ENCODE measurements at regions not wholly inside any gene's neighbourhood (a gene's known extent, or its start where the extent isn't known, plus 50 kb on each side); places are given as distances from the start of the nearest gene placed in this dataset.
"Not testable (repeated sequence)": the region's sequence is repeated elsewhere in the genome, so short reads cannot be mapped to it uniquely, and the experiment has no call there.

GRCh38 chr7:121504482-121504881 lies 108.4 kb upstream of the FAM3C start:
- no peak for DNase-seq (ENCODE audit: low read depth in 4 of 4, low spot score in 2 of 4)

DNA sequence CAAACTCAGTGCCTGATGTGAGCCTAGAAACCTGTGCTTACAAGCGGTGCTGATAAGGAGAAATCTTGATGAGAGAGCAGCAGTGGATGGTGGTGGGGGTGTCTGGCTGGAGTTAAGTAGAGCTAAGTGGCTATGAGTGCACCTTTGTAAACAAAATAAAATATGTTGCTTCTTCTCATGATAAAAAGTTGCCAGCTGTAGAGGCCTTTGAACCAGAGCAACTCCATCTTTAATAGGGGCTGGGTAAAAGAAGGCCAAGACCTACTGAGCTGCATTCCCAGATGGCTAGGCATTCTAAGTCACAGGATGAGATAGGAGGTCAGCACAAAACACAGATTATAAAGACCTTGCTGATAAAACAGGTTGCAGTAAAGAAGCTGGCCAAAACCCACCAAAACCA lies 107.6 kb upstream of the FAM3C start:
- no peak for DNase-seq (ENCODE audit: low read depth in 4 of 4, low spot score in 2 of 4)

GRCh38 chr7:121503039-121503438 lies 106.9 kb upstream of the FAM3C start:
- no peak for DNase-seq (ENCODE audit: low read depth in 4 of 4, low spot score in 2 of 4)

DNA sequence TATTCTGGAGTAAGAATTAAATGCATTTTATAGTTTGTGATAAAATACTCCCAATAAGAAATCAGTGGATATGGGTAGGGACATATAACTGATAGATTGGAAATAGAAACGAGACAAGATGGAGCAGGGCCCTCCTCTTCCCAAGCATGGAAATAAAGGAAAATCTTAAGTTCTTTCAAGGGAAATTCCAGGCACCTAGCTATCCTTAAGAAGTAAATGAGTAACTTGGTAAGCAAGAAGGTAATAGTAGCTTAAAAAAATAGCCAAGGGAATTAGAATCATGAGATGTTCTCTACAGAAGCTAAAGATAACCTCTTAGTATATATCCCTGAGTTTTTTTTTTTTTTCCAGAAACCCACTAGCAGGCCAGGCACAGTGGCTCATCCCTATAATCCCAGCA lies 105.5 kb upstream of the FAM3C start:
- DNase-seq (ENCODE audit: low read depth in 4 of 4, low spot score in 2 of 4), result no peak

DNA sequence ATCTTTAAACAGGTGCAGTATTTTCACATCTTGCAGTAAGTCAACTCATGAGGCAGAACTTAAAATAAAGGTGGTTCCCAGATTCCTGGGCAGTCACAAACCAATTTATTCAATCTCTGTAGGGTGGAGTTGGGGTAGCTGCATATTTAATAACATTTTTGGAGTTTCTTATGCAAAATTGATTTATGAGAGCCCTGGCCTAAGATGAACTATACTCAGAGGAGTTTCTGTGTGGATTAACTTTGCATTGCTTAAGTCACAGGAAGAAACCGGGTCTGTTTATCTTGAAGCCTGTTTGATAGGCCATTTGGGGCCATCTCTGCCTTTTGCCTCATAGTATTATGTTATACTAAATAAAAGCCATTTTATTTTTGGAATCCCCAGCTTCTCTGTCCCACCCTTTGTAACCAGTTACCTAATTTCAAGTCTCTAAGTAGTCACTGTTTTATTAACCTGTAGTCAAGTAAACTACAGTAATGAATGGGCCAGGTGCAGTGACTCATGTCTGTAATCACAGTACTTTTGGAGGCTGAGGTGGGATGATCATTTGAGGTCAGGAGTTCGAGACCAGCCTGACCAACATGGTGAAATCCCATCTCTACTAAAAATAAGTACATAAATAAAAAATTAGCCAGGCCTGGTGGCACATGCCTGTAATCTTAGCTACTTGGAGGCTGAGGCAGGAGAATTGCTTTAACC lies 104.4 kb upstream of the FAM3C start:
- DNase-seq (ENCODE audit: low read depth in 4 of 4, low spot score in 2 of 4), result no peak

GRCh38 chr7:121499624-121500023 lies 103.5 kb upstream of the FAM3C start:
- no peak for DNase-seq (ENCODE audit: low read depth in 4 of 4, low spot score in 2 of 4)

- no peak for DNase-seq (ENCODE audit: low read depth in 4 of 4, low spot score in 2 of 4)
These were observed 102.7 kb upstream of the FAM3C start for GRCh38 chr7:121498816-121499215.

DNA sequence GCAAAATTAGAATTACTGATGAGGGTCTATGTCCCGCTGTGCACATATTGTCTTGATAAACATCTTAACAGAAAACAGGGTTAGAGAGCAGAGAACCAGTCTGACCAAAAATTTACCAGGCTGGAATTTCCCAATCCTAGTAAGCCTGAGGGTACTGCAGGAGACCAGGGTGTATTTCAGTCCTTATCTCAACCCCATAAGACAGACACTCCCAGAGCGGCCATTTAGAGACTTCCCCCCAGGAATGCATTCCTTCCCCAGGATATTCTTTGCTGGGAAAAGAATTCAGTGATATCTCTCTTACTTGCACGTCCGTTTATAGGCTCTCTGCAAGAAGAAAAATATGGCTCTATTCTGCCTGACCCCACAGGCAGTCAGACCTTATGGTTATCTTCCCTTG lies 101.4 kb upstream of the FAM3C start:
- DNase-seq (ENCODE audit: low read depth in 4 of 4, low spot score in 2 of 4), result not testable (repeated sequence)

GRCh38 chr7:121494516-121494915 lies 98.4 kb upstream of the FAM3C start:
- no peak for DNase-seq (ENCODE audit: low read depth in 4 of 4, low spot score in 2 of 4)

DNA sequence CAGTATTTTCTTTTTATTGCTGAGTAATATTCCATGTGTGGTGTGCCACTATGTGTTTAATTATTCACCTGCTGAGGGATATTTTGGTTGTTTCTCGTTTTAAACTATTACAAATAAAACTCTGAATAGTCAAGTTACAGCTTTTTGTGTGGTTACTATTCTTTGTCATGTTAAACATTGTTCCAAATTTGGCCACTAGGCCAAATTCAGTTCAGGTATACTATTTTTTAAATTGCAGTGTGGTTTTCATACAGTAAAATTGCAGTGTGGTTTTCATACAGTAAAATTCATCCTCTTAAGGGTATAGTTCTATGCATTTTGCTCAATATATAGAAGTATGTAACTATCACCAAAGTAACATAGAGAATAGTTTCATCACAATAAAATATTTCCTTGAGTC lies 97.4 kb upstream of the FAM3C start:
- DNase-seq (ENCODE audit: low read depth in 4 of 4, low spot score in 2 of 4), result no peak

- DNase-seq (ENCODE audit: low read depth in 4 of 4, low spot score in 2 of 4), result no peak
These were observed 94.2 kb upstream of the FAM3C start for GRCh38 chr7:121490309-121490708.

DNA sequence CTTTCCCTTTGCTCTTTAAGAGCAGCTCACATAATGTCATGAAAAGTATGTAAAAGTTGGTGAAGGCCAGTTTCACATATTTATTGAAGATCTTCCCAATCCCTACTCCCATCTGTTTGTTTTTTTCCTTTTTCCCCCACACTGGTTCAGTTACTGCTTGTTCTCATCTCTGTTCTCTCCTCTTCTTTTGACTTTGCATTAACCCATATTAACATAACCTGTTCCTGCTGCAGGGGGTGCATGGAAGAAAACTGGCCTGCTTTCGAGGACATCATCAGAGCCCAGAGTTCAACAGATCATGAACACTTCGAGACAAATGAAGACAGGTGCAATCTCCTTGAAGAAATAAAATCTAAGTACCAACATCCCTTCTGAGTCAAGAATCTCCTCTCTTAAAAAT lies 93.3 kb upstream of the FAM3C start:
- DNase-seq (ENCODE audit: low read depth in 4 of 4, low spot score in 2 of 4), result no peak

GRCh38 chr7:121488111-121488650 lies 92.1 kb upstream of the FAM3C start:
- DNase-seq (ENCODE audit: low read depth in 4 of 4, low spot score in 2 of 4), result no peak

DNA sequence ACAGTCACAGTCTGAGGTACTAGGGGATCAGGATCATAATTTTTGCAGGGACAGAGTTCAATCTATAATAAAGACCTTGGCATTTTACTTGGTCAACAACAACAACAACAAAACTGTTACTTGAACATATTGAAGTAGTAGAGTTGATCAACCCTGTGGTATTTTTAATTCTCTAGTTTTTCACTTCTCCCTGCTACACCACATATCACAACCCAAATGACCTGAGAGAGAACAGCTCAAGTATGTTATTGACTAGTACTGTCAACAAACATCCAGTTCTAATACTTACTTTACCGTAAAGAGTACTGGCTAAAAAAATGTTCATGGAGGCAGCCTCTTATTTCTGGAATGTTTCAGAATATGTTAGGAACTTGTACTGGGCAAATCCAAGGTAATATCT lies 90.5 kb upstream of the FAM3C start:
- no peak for DNase-seq (ENCODE audit: low read depth in 4 of 4, low spot score in 2 of 4)

GRCh38 chr7:121485467-121486243 lies 89.5 kb upstream of the FAM3C start:
- DNase-seq (ENCODE audit: low read depth in 4 of 4, low spot score in 2 of 4), result no peak

DNA sequence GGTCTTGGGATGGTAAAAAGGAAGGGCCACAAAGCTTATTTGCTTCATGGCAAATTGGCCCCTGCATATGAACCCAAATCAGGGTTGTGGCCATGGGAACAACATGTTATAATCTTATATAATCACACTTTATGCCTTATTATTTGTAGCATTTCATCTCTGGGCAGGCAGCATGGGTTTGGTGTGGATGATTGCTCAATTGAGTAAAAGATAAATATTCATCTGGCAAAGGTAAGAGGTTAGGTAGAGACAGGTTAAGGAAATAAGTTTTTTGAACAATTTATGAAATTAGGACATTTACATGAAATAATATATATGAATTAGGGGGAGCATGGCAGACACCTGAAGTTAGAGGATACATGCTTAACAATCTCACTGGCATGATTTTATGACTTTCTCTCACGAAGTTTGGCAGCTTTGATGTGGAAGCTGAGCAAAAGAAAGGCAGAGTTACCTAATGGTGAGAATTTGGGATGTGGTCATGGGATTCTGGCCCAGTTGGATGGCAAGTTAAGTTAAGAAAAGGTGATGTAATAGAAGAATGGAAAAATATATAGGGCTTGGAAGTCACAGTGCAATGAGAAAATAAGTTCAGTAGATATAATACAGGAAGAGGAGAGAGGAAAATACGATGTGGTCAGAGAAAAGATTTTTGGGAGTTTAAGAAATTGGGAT lies 88.1 kb upstream of the FAM3C start:
- no peak for DNase-seq (ENCODE audit: low read depth in 4 of 4, low spot score in 2 of 4)

- no peak for DNase-seq (ENCODE audit: low read depth in 4 of 4, low spot score in 2 of 4)
These were observed 84.6 kb upstream of the FAM3C start for GRCh38 chr7:121480566-121481335.

DNA sequence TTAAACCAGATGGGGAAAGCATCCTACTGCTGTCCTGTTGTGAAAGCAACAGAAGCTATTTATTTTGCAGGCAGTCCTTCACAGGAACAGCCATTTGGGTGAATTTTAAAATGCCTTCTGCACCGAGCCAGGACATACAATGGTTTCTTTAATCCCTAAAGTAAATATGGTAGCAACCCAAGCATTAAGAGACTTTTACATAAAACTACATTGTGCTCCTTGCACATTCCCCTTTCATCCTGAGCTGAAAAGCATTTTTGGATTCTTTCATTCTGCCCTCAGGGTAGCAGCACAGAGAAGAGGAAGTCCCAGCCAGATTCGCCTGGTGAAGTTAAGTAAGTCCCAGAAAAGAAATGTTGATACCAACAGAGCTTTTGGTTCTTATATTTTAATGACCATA lies 84.0 kb upstream of the FAM3C start:
- no peak for DNase-seq (ENCODE audit: low read depth in 4 of 4, low spot score in 2 of 4)

DNA sequence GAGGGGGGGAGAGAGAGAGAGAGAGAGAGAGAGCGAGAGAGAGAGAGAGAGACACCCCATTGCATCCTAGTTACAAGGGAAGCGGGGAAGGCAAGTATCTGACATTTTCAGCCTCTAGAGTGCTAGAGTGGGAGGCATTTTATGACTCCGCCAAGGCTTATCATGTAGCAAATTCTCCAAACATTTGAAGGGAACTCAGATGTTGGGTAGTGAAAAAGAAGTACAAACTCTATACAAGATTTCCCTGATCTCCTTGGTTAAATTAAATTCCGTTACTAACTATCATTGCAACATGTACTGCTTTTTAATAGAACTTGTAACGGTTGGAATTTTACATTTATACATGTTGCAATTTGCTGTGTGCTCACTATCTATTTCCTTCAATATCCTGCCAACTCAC lies 83.4 kb upstream of the FAM3C start:
- DNase-seq (ENCODE audit: low read depth in 4 of 4, low spot score in 2 of 4), result no peak

- DNase-seq (ENCODE audit: low read depth in 4 of 4, low spot score in 2 of 4), result no peak
These were observed 79.7 kb upstream of the FAM3C start for GRCh38 chr7:121475806-121476205.

DNA sequence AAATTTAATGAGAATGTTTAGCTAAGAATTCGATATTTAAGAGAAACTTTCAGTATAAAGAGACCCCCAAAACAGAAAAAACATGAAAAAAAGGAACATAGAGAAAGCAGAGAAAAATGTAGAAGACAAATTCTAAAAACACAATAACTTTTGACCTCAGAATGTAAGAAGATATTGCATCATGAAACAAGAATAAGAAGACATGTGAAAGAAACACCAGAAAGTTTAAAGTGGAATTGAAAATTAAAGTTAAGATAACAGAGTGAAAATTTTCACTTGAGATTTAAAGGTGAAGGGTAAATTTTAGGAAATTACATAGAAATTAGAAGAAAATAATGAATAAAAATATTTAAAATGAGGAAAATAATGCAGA lies 78.2 kb upstream of the FAM3C start:
- DNase-seq (ENCODE audit: low read depth in 4 of 4, low spot score in 2 of 4), result no peak
